Astrocyte (in vitro differentiated cells and primary cell): ENCODE measurements at regions not wholly inside any gene's neighbourhood (a gene's known extent, or its start where the extent isn't known, plus 50 kb on each side); places are given as distances from the start of the nearest gene placed in this dataset.

Experiments used
- DNase-seq: peaks from one replicate; pipeline ENCODE4 v3.0.0-alpha.2; 2010; ENCODE audit warnings: low read depth
- FAIRE-seq: peaks from 2 replicates; lab custom pipeline; 2011; peaks lifted over from hg19 to GRCh38; lab: Jason Lieb, UNC
- H2AFZ ChIP-seq: 2 replicates; pipeline ENCODE4 v1.6.0; 2012; ENCODE audit warnings: low read depth, low read length, inconsistent platforms
- H3K27ac ChIP-seq: 2 replicates; pipeline ENCODE4 v1.5.1; 2011; ENCODE audit warnings: low read depth, low read length, inconsistent platforms
- H3K27me3 ChIP-seq: 2 replicates; pipeline ENCODE4 v1.6.0; 2011; ENCODE audit warnings: low read length, inconsistent platforms; ENCODE audit not compliant: insufficient read depth
- H3K36me3 ChIP-seq: 2 replicates; pipeline ENCODE4 v1.5.1; 2011; ENCODE audit warnings: low read length, inconsistent platforms; ENCODE audit not compliant: insufficient read depth
- H3K4me1 ChIP-seq: 2 replicates; pipeline ENCODE4 v1.5.1; 2011; ENCODE audit warnings: low read length, inconsistent platforms; ENCODE audit not compliant: insufficient read depth
- H3K4me2 ChIP-seq: 2 replicates; pipeline ENCODE4 v1.6.0; 2012; ENCODE audit warnings: low read length, inconsistent platforms
- H3K4me3 ChIP-seq: 2 replicates; pipeline ENCODE4 v1.5.1; 2011; ENCODE audit warnings: low read depth, mild to moderate bottlenecking, low read length, inconsistent platforms; ENCODE audit not compliant: insufficient read depth
- H3K79me2 ChIP-seq: 2 replicates; pipeline ENCODE4 v1.6.0; 2012; ENCODE audit warnings: mild to moderate bottlenecking, low read length, inconsistent platforms; ENCODE audit not compliant: insufficient read depth
- H3K9ac ChIP-seq: 2 replicates; pipeline ENCODE4 v1.6.0; 2012; ENCODE audit warnings: mild to moderate bottlenecking, low read length, inconsistent platforms
- H3K9me3 ChIP-seq: 2 replicates; pipeline ENCODE4 v1.5.1; 2012; ENCODE audit warnings: low read depth, mild to moderate bottlenecking, low read length, inconsistent platforms; ENCODE audit not compliant: insufficient read depth
- H4K20me1 ChIP-seq: 2 replicates; pipeline ENCODE4 v1.6.0; 2012; ENCODE audit warnings: low read length, inconsistent platforms; ENCODE audit not compliant: insufficient read depth
- H3K27ac Mint-ChIP-seq: one replicate; pipeline ENCODE4 v1.8.0; 2021; ENCODE audit warnings: mild to moderate bottlenecking, mixed read lengths; ENCODE audit not compliant: unreplicated experiment
- H3K27me3 Mint-ChIP-seq: one replicate; pipeline ENCODE4 v1.8.0; 2021; ENCODE audit warnings: low read depth, mixed read lengths; ENCODE audit not compliant: unreplicated experiment
- H3K36me3 Mint-ChIP-seq: one replicate; pipeline ENCODE4 v1.8.0; 2021; ENCODE audit warnings: low read depth, mixed read lengths; ENCODE audit not compliant: unreplicated experiment
- H3K4me1 Mint-ChIP-seq: one replicate; pipeline ENCODE4 v1.8.0; 2021; ENCODE audit warnings: low read depth, mixed read lengths; ENCODE audit not compliant: unreplicated experiment
- H3K4me3 Mint-ChIP-seq: one replicate; pipeline ENCODE4 v1.8.0; 2021; ENCODE audit warnings: mild to moderate bottlenecking, moderate library complexity, mixed read lengths; ENCODE audit not compliant: unreplicated experiment
- H3K9me3 Mint-ChIP-seq: one replicate; pipeline ENCODE4 v1.8.0; 2021; ENCODE audit warnings: mild to moderate bottlenecking, mixed read lengths; ENCODE audit not compliant: unreplicated experiment
- CTCF ChIP-seq: IDR thresholded peaks from 2 replicates; pipeline ENCODE4 v1.5.1; 2011; ENCODE audit warnings: low read depth, mild to moderate bottlenecking, inconsistent platforms, low read length, moderate library complexity; ENCODE audit not compliant: insufficient read depth
- EZH2 ChIP-seq: IDR thresholded peaks from 2 replicates; pipeline ENCODE4 v1.6.1; 2012; ENCODE audit warnings: mild to moderate bottlenecking, low read length, inconsistent platforms; ENCODE audit not compliant: insufficient read depth

- Histone ChIP-seq H3K79me2 (no peaks in the 10 kb centered on the region), H3K4me1 (peaks cover 26% of the 10 kb centered on the region), H3K9me3 (no peaks in the 10 kb centered on the region), H2AFZ (no peak overlapping the region), H3K36me3 (no peaks in the 10 kb centered on the region), H3K27me3 (no peaks in the 10 kb centered on the region), H3K4me3 (no peak overlapping the region), H3K9ac (no peak overlapping the region), H3K27ac (no peak overlapping the region), H3K4me2 (no peak overlapping the region), H4K20me1 (no peaks in the 10 kb centered on the region)
- Mint-ChIP-seq H3K27ac (no peak overlapping the region), H3K36me3 (no peaks in the 10 kb centered on the region), H3K9me3 (peaks cover under 1% of the 10 kb centered on the region), H3K4me1 (peaks cover 33% of the 10 kb centered on the region), H3K27me3 (no peaks in the 10 kb centered on the region), H3K4me3 (no peak overlapping the region)
- DNase-seq (no peak), FAIRE-seq (no peak)
- TF ChIP-seq CTCF (no peak), EZH2 (no peak)
Observed at GRCh38 chr10:88163572-88163971, 300.1 kb downstream of the PTEN start.

- DNase-seq = no peak
Observed at GRCh38 chr10:88164471-88164870, 301.0 kb downstream of the PTEN start.

More at GRCh38 chr10:88164471-88164870, 301.0 kb downstream of the PTEN start:
- TF ChIP-seq CTCF = no peak
- TF ChIP-seq EZH2 = no peak
- H3K27ac Mint-ChIP-seq = no peak overlapping the region
- H3K4me2 ChIP-seq = no peak overlapping the region
- H4K20me1 ChIP-seq = no peaks in the 10 kb centered on the region
- H3K4me1 Mint-ChIP-seq = peaks cover 26% of the 10 kb centered on the region
- H3K27ac ChIP-seq = no peak overlapping the region
- no peaks in the 10 kb centered on the region for H3K27me3 ChIP-seq
- H3K9me3 Mint-ChIP-seq = peaks cover 5% of the 10 kb centered on the region
- H3K4me3 ChIP-seq = no peak overlapping the region
- H3K36me3 ChIP-seq = no peaks in the 10 kb centered on the region
- no peaks in the 10 kb centered on the region for H3K9me3 ChIP-seq
- no peaks in the 10 kb centered on the region for H3K79me2 ChIP-seq
- H3K9ac ChIP-seq = no peak overlapping the region
- H3K4me3 Mint-ChIP-seq = no peak overlapping the region
- no peaks in the 10 kb centered on the region for H3K36me3 Mint-ChIP-seq
- H2AFZ ChIP-seq = no peak overlapping the region
- peaks cover 19% of the 10 kb centered on the region for H3K4me1 ChIP-seq
- FAIRE-seq = no peak
- H3K27me3 Mint-ChIP-seq = no peaks in the 10 kb centered on the region
